ENCODE measurements at regions not wholly inside any gene's neighbourhood (a gene's known extent, or its start where the extent isn't known, plus 50 kb on each side); places are given as distances from the start of the nearest gene placed in this dataset.

- Histone ChIP-seq H3K4me1 (no peaks in the 10 kb centered on the region), H3K27me3 (no peaks in the 10 kb centered on the region), H3K36me3 (no peaks in the 10 kb centered on the region), H3K4me3 (replicated peaks in 1 of 3) (no peak overlapping the region), H3K27ac (no peak overlapping the region), H3K9me3 (no peaks in the 10 kb centered on the region)
- TF ChIP-seq CTCF (IDR thresholded peaks at IDR 0.05): no peak
- TF ChIP-seq POLR2A (IDR thresholded peaks at IDR 0.05): no peak
- no peak for DNase-seq
- intact Hi-C loops (cut with DNase I): no loop called here
- WGBS, 2 donors: 79 to 82% methylated on average over 2 of the region's 2 CpGs
Measured at GRCh38 chr7:85602196-85602595, 415.3 kb upstream of the SEMA3D start.

- no peak overlapping the region for H3K27ac ChIP-seq
- DNase-seq: no peak
- no peak overlapping the region for H3K4me3 ChIP-seq (replicated peaks in 1 of 3)
- H3K9me3 ChIP-seq: no peaks in the 10 kb centered on the region
- no peak for TF ChIP-seq CTCF (IDR thresholded peaks at IDR 0.05)
- no peak for TF ChIP-seq POLR2A (IDR thresholded peaks at IDR 0.05)
- 33 to 38% methylated on average over 3 of the region's 3 CpGs for WGBS, 2 donors
- H3K27me3 ChIP-seq: no peaks in the 10 kb centered on the region
- H3K4me1 ChIP-seq: no peaks in the 10 kb centered on the region
- intact Hi-C loops (cut with DNase I): no loop called here
- H3K36me3 ChIP-seq: no peaks in the 10 kb centered on the region
Measured at GRCh38 chr7:85600395-85600794, 413.5 kb upstream of the SEMA3D start.

- no peak for DNase-seq
- Histone ChIP-seq H3K27ac (no peak overlapping the region), H3K9me3 (no peaks in the 10 kb centered on the region), H3K4me3 (replicated peaks in 1 of 3) (no peak overlapping the region), H3K36me3 (no peaks in the 10 kb centered on the region), H3K4me1 (no peaks in the 10 kb centered on the region), H3K27me3 (no peaks in the 10 kb centered on the region)
- intact Hi-C loops (cut with DNase I): no loop called here
- 90% methylated on average over 2 of the region's 2 CpGs for WGBS, 2 donors
- TF ChIP-seq POLR2A (IDR thresholded peaks at IDR 0.05) (no peak), CTCF (IDR thresholded peaks at IDR 0.05) (no peak)
Measured at GRCh38 chr7:85596827-85597226, 410.0 kb upstream of the SEMA3D start.

- no peak for DNase-seq
- intact Hi-C loops (cut with DNase I): no loop called here
- no peaks in the 10 kb centered on the region for H3K4me1 ChIP-seq
- H3K27ac ChIP-seq: no peak overlapping the region
- TF ChIP-seq CTCF (IDR thresholded peaks at IDR 0.05) (no peak), POLR2A (IDR thresholded peaks at IDR 0.05) (no peak)
- H3K9me3 ChIP-seq: no peaks in the 10 kb centered on the region
- no peak overlapping the region for H3K4me3 ChIP-seq (replicated peaks in 1 of 3)
- H3K36me3 ChIP-seq: no peaks in the 10 kb centered on the region
- no peaks in the 10 kb centered on the region for H3K27me3 ChIP-seq
Measured at GRCh38 chr7:85595750-85596178, 408.9 kb upstream of the SEMA3D start.

GRCh38 chr7:85593355-85593754, 406.5 kb upstream of the SEMA3D start:
- 29 to 38% methylated on average over 3 of the region's 3 CpGs for WGBS, 2 donors
- intact Hi-C loops (cut with DNase I): no loop called here

More at GRCh38 chr7:85593355-85593754, 406.5 kb upstream of the SEMA3D start:
- Histone ChIP-seq H3K36me3 (no peaks in the 10 kb centered on the region), H3K4me3 (replicated peaks in 1 of 3) (no peak overlapping the region), H3K27ac (no peak overlapping the region), H3K27me3 (no peaks in the 10 kb centered on the region), H3K4me1 (no peaks in the 10 kb centered on the region), H3K9me3 (no peaks in the 10 kb centered on the region)
- DNase-seq: peak; percentile 33 to 35
- no peak for TF ChIP-seq CTCF (IDR thresholded peaks at IDR 0.05)
- no peak for TF ChIP-seq POLR2A (IDR thresholded peaks at IDR 0.05)
